DOHH2 (cell line): ENCODE measurements at regions not wholly inside any gene's neighbourhood (a gene's known extent, or its start where the extent isn't known, plus 50 kb on each side); places are given as distances from the start of the nearest gene placed in this dataset.

Experiments
- H3F3A ChIP-seq: fragments of 200-600 bp; sonication (generic), shearing (Covaris generic); 2 replicates; pipeline ENCODE4 v1.6.0; 2016; ENCODE audit warnings: antibody characterized with exemption, mild to moderate bottlenecking; ENCODE audit not compliant: control insufficient read depth, insufficient read depth
- H3K27ac ChIP-seq: fragments of 200-600 bp; sonication (generic); 2 replicates; pipeline ENCODE4 v1.5.1; 2014; ENCODE audit warnings: low read depth, mild to moderate bottlenecking, low read length, moderate library complexity
- H3K27me3 ChIP-seq: fragments of 200-600 bp; sonication (generic); 2 replicates; pipeline ENCODE4 v1.6.1; 2014; ENCODE audit warnings: mild to moderate bottlenecking, low read length, mixed read lengths; ENCODE audit not compliant: control insufficient read depth
- H3K36me3 ChIP-seq: fragments of 200-600 bp; sonication (generic); 2 replicates; pipeline ENCODE4 v1.6.1; 2014; ENCODE audit warnings: mild to moderate bottlenecking, low read length, moderate library complexity, mixed read lengths; ENCODE audit not compliant: control insufficient read depth
- H3K4me1 ChIP-seq: fragments of 200-600 bp; sonication (generic); 2 replicates; pipeline ENCODE4 v1.6.1; 2014; ENCODE audit warnings: mild to moderate bottlenecking, low read length, mixed read lengths; ENCODE audit not compliant: control insufficient read depth
- H3K4me2 ChIP-seq: fragments of 200-600 bp; sonication (generic); 2 replicates; pipeline ENCODE4 v1.6.0; 2014; ENCODE audit warnings: mild to moderate bottlenecking, low read length, moderate library complexity
- H3K4me3 ChIP-seq: fragments of 200-600 bp; sonication (generic); 2 replicates; pipeline ENCODE4 v1.5.1; 2014; ENCODE audit warnings: mild to moderate bottlenecking, low read length, mixed read lengths
- H3K79me2 ChIP-seq: fragments of 200-600 bp; sonication (generic); 2 replicates; pipeline ENCODE4 v1.6.1; 2014; ENCODE audit warnings: mild to moderate bottlenecking, low read length, mixed read lengths; ENCODE audit not compliant: control insufficient read depth
- H3K9me2 ChIP-seq: fragments of 200-600 bp; sonication (generic); replicated peaks from 2 replicates; pipeline ENCODE4 v1.6.1; 2014; ENCODE audit warnings: mild to moderate bottlenecking, low read length, mixed read lengths; ENCODE audit not compliant: control insufficient read depth
- H3K9me3 ChIP-seq: fragments of 200-600 bp; sonication (generic); 2 replicates; pipeline ENCODE4 v1.6.1; 2014; ENCODE audit warnings: antibody characterized with exemption, low read length, mixed read lengths; ENCODE audit not compliant: control insufficient read depth, insufficient read depth
- H4K20me1 ChIP-seq: fragments of 200-600 bp; sonication (generic); 2 replicates; pipeline ENCODE4 v1.6.0; 2014; ENCODE audit warnings: low read depth, mild to moderate bottlenecking, antibody characterized with exemption, low read length, moderate library complexity; ENCODE audit not compliant: control insufficient read depth, insufficient read depth
- CTCF ChIP-seq: fragments of 200-600 bp; sonication (generic); IDR thresholded peaks from one replicate; pipeline ENCODE4 v1.5.1; 2014; ENCODE audit warnings: antibody characterized with exemption, mild to moderate bottlenecking, low read depth, low read length; ENCODE audit not compliant: poor library complexity, severe bottlenecking
- EZH2phosphoT487 ChIP-seq: fragments of 200-600 bp; sonication (generic); IDR thresholded peaks from 2 replicates; pipeline ENCODE4 v1.6.1; 2017; ENCODE audit warnings: borderline replicate concordance, mild to moderate bottlenecking, antibody characterized with exemption, low read length, moderate library complexity, mixed read lengths

- no peaks in the 10 kb centered on the region for H3K9me2 ChIP-seq
- no peak overlapping the region for H3K27ac ChIP-seq
- H3K36me3 ChIP-seq = no peaks in the 10 kb centered on the region
- no peaks in the 10 kb centered on the region for H3K79me2 ChIP-seq
- H3K4me2 ChIP-seq = no peak overlapping the region
- TF ChIP-seq EZH2phosphoT487 = no peak
- TF ChIP-seq CTCF = no peak
- H3K27me3 ChIP-seq = no peaks in the 10 kb centered on the region
- H3K9me3 ChIP-seq = no peaks in the 10 kb centered on the region
- H3K4me1 ChIP-seq = no peaks in the 10 kb centered on the region
- no peak overlapping the region for H3K4me3 ChIP-seq
- no peaks in the 10 kb centered on the region for H4K20me1 ChIP-seq
- H3F3A ChIP-seq = no peaks in the 10 kb centered on the region
Observed at GRCh38 chr4:34566091-34566490, 1678.2 kb downstream of the ARAP2 start.

GRCh38 chr4:34572026-34572425, 1672.3 kb downstream of the ARAP2 start:
- no peak overlapping the region for H3K4me3 ChIP-seq
- no peaks in the 10 kb centered on the region for H3K4me1 ChIP-seq
- no peaks in the 10 kb centered on the region for H3K9me2 ChIP-seq
- H3K4me2 ChIP-seq = no peak overlapping the region
- TF ChIP-seq CTCF (no peak), EZH2phosphoT487 (no peak)
- H3K9me3 ChIP-seq = no peaks in the 10 kb centered on the region
- no peaks in the 10 kb centered on the region for H3K36me3 ChIP-seq
- no peaks in the 10 kb centered on the region for H4K20me1 ChIP-seq
- no peaks in the 10 kb centered on the region for H3F3A ChIP-seq
- H3K79me2 ChIP-seq = no peaks in the 10 kb centered on the region
- no peak overlapping the region for H3K27ac ChIP-seq
- H3K27me3 ChIP-seq = no peaks in the 10 kb centered on the region

GRCh38 chr4:34615315-34615714, 1629.0 kb downstream of the ARAP2 start:
- Histone ChIP-seq H3K4me2 (no peak overlapping the region), H3K4me3 (no peak overlapping the region), H3F3A (no peaks in the 10 kb centered on the region), H3K9me2 (no peaks in the 10 kb centered on the region; the same call in 1 of the 2 replicates), H3K36me3 (no peaks in the 10 kb centered on the region), H3K79me2 (no peaks in the 10 kb centered on the region), H3K27ac (no peak overlapping the region), H3K27me3 (no peaks in the 10 kb centered on the region), H3K9me3 (no peaks in the 10 kb centered on the region), H4K20me1 (no peaks in the 10 kb centered on the region), H3K4me1 (no peaks in the 10 kb centered on the region)
- no peak for TF ChIP-seq EZH2phosphoT487
- TF ChIP-seq CTCF = no peak
